Large intestine (tissue), 3 donors: ENCODE measurements at regions not wholly inside any gene's neighbourhood (a gene's known extent, or its start where the extent isn't known, plus 50 kb on each side); places are given as distances from the start of the nearest gene placed in this dataset.
"Not testable (repeated sequence)": the region's sequence is repeated elsewhere in the genome, so short reads cannot be mapped to it uniquely, and the experiment has no call there.

Source experiments
- DNase-seq, 2 donors: peaks; one replicate each; pipeline versions ENCODE4 v3.0.0 to v3.0.0-alpha.2; 2013
- H3K27ac ChIP-seq: one replicate; pipeline ENCODE4 v1.5.1; 2013; ENCODE audit warnings: low read length
- H3K27me3 ChIP-seq: 2 replicates; pipeline ENCODE4 v1.6.1; 2013; ENCODE audit warnings: low read length; ENCODE audit not compliant: control insufficient read depth, insufficient read depth
- H3K36me3 ChIP-seq: 2 replicates; pipeline ENCODE4 v1.6.1; 2013; ENCODE audit warnings: low read length; ENCODE audit not compliant: control insufficient read depth, insufficient read depth
- H3K4me1 ChIP-seq: one replicate; pipeline ENCODE4 v1.6.1; 2013; ENCODE audit warnings: low read length; ENCODE audit not compliant: control insufficient read depth, insufficient read depth
- H3K4me3 ChIP-seq: one replicate; pipeline ENCODE4 v1.5.1; 2013; ENCODE audit warnings: low read length
- H3K9me3 ChIP-seq: one replicate; pipeline ENCODE4 v1.6.1; 2013; ENCODE audit warnings: mild to moderate bottlenecking, low read depth, low read length, moderate library complexity; ENCODE audit not compliant: control insufficient read depth
- WGBS: methylation state at CpG from one replicate; pipeline ENCODE4 v1.1.5; 2013; ENCODE audit warnings: low lambda C conversion rate; ENCODE audit not compliant: insufficient coverage; 5-methylcytosine and 5-hydroxymethylcytosine counted together

DNA sequence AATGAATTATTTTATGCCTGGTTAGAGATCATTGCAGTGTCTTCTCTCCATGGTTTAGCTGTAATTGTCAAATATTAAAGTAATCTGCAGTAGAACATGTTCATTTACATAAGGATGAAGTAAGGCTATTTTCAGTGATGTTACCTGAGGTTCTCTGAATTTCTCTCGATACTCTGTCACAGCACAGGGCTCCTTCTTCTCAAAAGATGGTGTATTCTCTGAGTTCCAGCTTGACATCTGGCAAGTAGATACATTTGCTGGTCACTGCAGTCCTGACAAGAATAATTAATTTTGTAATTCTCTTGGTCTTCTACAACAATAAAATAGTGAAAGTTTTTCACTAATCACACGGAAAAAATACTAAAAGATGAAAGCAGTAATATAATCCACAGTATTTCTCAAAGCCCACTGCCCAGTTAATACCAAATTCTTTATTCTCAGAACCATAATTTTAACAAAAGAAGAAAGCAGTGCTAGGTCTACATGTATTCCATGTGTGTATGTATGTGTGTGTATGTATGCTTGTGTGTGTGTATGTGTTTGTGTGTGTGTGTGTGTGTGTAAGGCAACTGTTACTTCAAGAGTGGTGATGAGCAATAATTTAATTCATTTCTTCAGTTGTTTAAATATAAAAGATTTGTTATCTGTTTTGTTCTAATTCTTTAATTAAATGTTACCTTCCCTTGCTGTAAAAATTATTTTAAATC is 1165.5 kb upstream of the SLC39A10 start:
- Histone ChIP-seq H3K27me3 (no peaks in the 10 kb centered on the region), H3K4me3 (no peak overlapping the region), H3K9me3 (no peaks in the 10 kb centered on the region), H3K4me1 (no peaks in the 10 kb centered on the region), H3K27ac (no peak overlapping the region), H3K36me3 (no peaks in the 10 kb centered on the region)
- DNase-seq = no peak
- WGBS = 94% methylated on average over 2 of the region's 2 CpGs

DNA sequence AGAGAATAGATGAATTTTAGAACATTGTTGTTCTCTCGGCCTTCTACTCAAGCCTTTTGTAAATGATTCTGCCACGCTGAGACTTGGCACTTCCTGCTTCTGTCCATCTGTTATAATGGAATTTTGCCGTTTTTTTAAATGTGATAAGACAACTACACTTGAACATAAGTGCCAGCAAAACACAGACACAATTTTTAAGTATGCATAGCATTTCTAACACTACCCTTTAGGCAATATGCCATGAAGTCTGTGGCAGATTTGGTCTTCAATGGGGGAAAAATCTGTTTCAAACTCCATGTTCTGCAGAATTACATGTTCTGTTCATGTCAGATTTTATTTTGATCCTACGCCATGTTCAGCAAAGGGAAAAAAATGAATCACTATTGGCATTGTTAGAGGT is 1170.7 kb upstream of the SLC39A10 start:
- Histone ChIP-seq H3K27me3 (no peaks in the 10 kb centered on the region), H3K9me3 (no peaks in the 10 kb centered on the region), H3K4me3 (no peak overlapping the region), H3K36me3 (no peaks in the 10 kb centered on the region), H3K4me1 (no peaks in the 10 kb centered on the region), H3K27ac (no peak overlapping the region)
- 95% methylated on average over 3 of the region's 4 CpGs for WGBS
- DNase-seq = no peak

- no CpG with 5 or more reads among the region's 1 CpG for WGBS
- H3K27me3 ChIP-seq = no peaks in the 10 kb centered on the region
These were observed 1174.0 kb upstream of the SLC39A10 start for GRCh38 chr2:194483041-194483440.

DNA sequence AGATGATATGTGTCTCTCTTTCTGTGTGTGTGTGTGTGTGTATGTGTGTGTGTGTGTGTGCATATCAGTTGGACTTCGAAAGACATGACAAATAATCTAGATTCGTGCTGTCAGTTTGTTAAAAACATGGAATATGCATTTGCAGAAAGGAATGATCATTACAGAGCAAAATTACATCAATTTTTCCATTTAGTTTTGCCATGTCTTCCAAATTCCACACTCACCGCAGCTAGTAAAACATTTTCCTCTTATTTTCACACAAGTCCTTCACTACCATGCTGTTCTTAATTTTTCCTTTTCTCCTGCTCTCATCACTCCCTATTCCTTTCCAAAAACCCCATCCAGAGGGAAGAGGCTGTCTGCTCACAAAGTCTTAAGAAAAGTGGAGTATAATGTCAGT is 1191.4 kb upstream of the SLC39A10 start:
- Histone ChIP-seq H3K9me3 (no peaks in the 10 kb centered on the region), H3K36me3 (no peaks in the 10 kb centered on the region), H3K4me1 (no peaks in the 10 kb centered on the region), H3K27ac (no peak overlapping the region), H3K27me3 (no peaks in the 10 kb centered on the region), H3K4me3 (no peak overlapping the region)
- no peak for DNase-seq
- 89% methylated on average over 2 of the region's 3 CpGs for WGBS

More at GRCh38 chr2:194483041-194483440, 1174.0 kb upstream of the SLC39A10 start:
- Histone ChIP-seq H3K9me3 (no peaks in the 10 kb centered on the region), H3K4me3 (no peak overlapping the region), H3K4me1 (no peaks in the 10 kb centered on the region), H3K36me3 (no peaks in the 10 kb centered on the region), H3K27ac (no peak overlapping the region)
- no peak for DNase-seq

- DNase-seq = no peak
- Histone ChIP-seq H3K4me3 (no peak overlapping the region), H3K27ac (no peak overlapping the region), H3K4me1 (no peaks in the 10 kb centered on the region), H3K27me3 (no peaks in the 10 kb centered on the region), H3K36me3 (no peaks in the 10 kb centered on the region), H3K9me3 (no peaks in the 10 kb centered on the region)
- 100% methylated on average over 1 of the region's 8 CpGs for WGBS
These were observed 1191.9 kb upstream of the SLC39A10 start for GRCh38 chr2:194464964-194465638.

DNA sequence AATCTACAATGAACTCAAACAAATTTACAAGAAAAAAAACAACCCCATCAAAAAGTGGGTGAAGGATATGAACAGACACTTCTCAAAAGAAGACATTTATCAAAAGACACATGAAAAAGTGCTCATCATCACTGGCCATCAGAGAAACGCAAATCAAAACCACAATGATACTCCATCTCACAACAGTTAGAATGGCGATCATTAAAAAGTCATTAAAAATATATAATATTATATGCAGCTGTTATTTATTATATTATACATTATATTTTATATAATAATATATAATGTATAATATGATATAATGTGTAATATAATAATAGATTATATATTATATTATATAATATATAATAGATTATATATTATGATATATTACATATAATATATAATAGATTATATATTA is 1194.1 kb upstream of the SLC39A10 start:
- not testable (repeated sequence) for H3K27me3 ChIP-seq, H3K4me1 ChIP-seq, H3K9me3 ChIP-seq, DNase-seq, H3K27ac ChIP-seq, H3K4me3 ChIP-seq, H3K36me3 ChIP-seq
- no CpG with 5 or more reads among the region's 2 CpGs for WGBS

DNA sequence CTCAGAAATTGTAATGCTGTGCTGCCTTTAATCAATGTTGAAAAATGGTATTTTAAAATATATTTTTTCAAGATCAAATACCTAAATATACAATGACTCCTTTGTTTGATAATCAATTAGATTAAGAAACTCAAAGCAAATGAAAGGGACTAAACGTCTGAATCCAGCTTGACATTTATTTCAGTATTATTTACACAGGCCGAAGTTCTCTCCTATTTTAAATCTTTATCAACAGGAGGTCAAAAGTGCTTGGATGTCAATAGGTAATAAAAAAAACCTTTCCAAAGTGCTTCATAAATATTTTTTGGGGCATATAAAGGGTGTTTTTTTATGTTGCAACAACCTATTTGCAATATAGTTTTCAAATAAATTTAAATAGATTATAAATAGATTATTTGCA is 1201.7 kb upstream of the SLC39A10 start:
- H3K4me1 ChIP-seq = no peaks in the 10 kb centered on the region
- no peaks in the 10 kb centered on the region for H3K36me3 ChIP-seq
- H3K27ac ChIP-seq = no peak overlapping the region
- DNase-seq = no peak
- no peaks in the 10 kb centered on the region for H3K27me3 ChIP-seq
- no peaks in the 10 kb centered on the region for H3K9me3 ChIP-seq
- 31% methylated on average over 2 of the region's 2 CpGs for WGBS
- H3K4me3 ChIP-seq = no peak overlapping the region

- Histone ChIP-seq H3K27me3 (no peaks in the 10 kb centered on the region), H3K9me3 (no peaks in the 10 kb centered on the region), H3K36me3 (no peaks in the 10 kb centered on the region), H3K27ac (no peak overlapping the region), H3K4me3 (no peak overlapping the region), H3K4me1 (no peaks in the 10 kb centered on the region)
- no peak for DNase-seq
- WGBS = 78% methylated on average over 5 of the region's 5 CpGs
These were observed 1204.5 kb upstream of the SLC39A10 start for GRCh38 chr2:194452504-194452903.

GRCh38 chr2:194445226-194445625 is 1211.8 kb upstream of the SLC39A10 start:
- no peak for DNase-seq
- H3K9me3 ChIP-seq = no peaks in the 10 kb centered on the region
- H3K27ac ChIP-seq = no peak overlapping the region
- no peaks in the 10 kb centered on the region for H3K27me3 ChIP-seq
- H3K36me3 ChIP-seq = no peaks in the 10 kb centered on the region
- no peaks in the 10 kb centered on the region for H3K4me1 ChIP-seq
- WGBS = no CpG with 5 or more reads among the region's 2 CpGs
- no peak overlapping the region for H3K4me3 ChIP-seq

DNA sequence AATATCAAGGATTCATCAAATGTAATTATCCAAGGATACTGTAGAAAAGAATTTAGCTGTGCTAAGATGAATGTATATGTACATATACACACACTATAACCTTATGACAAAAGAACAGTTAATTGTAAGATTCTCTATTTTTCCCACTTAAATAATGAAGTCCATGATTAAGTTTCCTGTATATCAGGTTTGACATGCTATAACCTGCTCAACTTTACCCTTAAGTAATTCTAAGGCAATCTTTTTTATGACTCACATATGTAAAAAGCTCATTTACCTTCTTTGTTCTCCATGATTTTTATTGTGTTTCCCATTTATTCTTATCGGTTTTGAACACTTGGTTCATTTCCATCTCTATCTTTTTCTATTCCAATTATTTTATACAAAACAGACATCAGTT is 1213.1 kb upstream of the SLC39A10 start:
- Histone ChIP-seq H3K27me3 (no peaks in the 10 kb centered on the region), H3K4me3 (no peak overlapping the region), H3K9me3 (no peaks in the 10 kb centered on the region), H3K27ac (no peak overlapping the region), H3K4me1 (no peaks in the 10 kb centered on the region), H3K36me3 (no peaks in the 10 kb centered on the region)
- 71% methylated on average over 1 of the region's 1 CpG for WGBS
- DNase-seq = no peak
